HEK293T (cell line): ENCODE measurements at regions not wholly inside any gene's neighbourhood (a gene's known extent, or its start where the extent isn't known, plus 50 kb on each side); places are given as distances from the start of the nearest gene placed in this dataset.
"Not testable (repeated sequence)": the region's sequence is repeated elsewhere in the genome, so short reads cannot be mapped to it uniquely, and the experiment has no call there.

Source experiments
- CTBP1 ChIP-seq: fragments of 450-650 bp; IDR thresholded peaks from 2 replicates; pipeline ENCODE4 v1.6.1; 2016; ENCODE audit warnings: borderline replicate concordance
- ELF4 ChIP-seq: fragments of 450-650 bp; IDR thresholded peaks from 2 replicates; pipeline ENCODE4 v1.6.1; 2017; ENCODE audit warnings: antibody characterized with exemption
- FOXA1 ChIP-seq: fragments of 450-650 bp; IDR thresholded peaks from 2 replicates; pipeline ENCODE4 v1.6.1; 2016; ENCODE audit warnings: mild to moderate bottlenecking
- FOXK2 ChIP-seq: fragments of 450-650 bp; IDR thresholded peaks from 2 replicates; pipeline ENCODE4 v1.6.1; 2016; ENCODE audit warnings: mild to moderate bottlenecking
- FOXM1 ChIP-seq: fragments of 450-650 bp; IDR thresholded peaks from 2 replicates; pipeline ENCODE4 v1.6.1; 2017; ENCODE audit warnings: mild to moderate bottlenecking, borderline replicate concordance
- HDGF ChIP-seq: fragments of 450-650 bp; IDR thresholded peaks from 2 replicates; pipeline ENCODE4 v1.6.1; 2017; ENCODE audit warnings: antibody characterized with exemption, borderline replicate concordance
- LEF1 ChIP-seq: fragments of 450-650 bp; IDR thresholded peaks from 2 replicates; pipeline ENCODE4 v1.6.1; 2017; ENCODE audit warnings: mild to moderate bottlenecking, borderline replicate concordance
- NFRKB ChIP-seq: fragments of 450-650 bp; IDR thresholded peaks from 2 replicates; pipeline ENCODE4 v1.6.1; 2016; ENCODE audit warnings: mild to moderate bottlenecking, moderate library complexity
- SP1 ChIP-seq: fragments of 450-650 bp; IDR thresholded peaks from 2 replicates; pipeline ENCODE4 v1.6.1; 2017
- SUZ12 ChIP-seq: fragments of 450-650 bp; IDR thresholded peaks from 2 replicates; pipeline ENCODE4 v1.6.1; 2016; ENCODE audit warnings: mild to moderate bottlenecking
- TARDBP ChIP-seq: fragments of 450-650 bp; IDR thresholded peaks from 2 replicates; pipeline ENCODE4 v1.6.1; 2016
- ZNF384 ChIP-seq: fragments of 450-650 bp; IDR thresholded peaks from 2 replicates; pipeline ENCODE4 v1.6.1; 2016

- TF ChIP-seq CTBP1, ZNF384, HDGF, TARDBP, FOXK2, FOXM1, SP1, FOXA1, NFRKB, ELF4, LEF1, SUZ12: not testable (repeated sequence)
These were observed 2137.4 kb upstream of the DEFB115 start for GRCh38 chr20:29120088-29120487.
